Testis (tissue), 2 donors: ENCODE measurements at regions not wholly inside any gene's neighbourhood (a gene's known extent, or its start where the extent isn't known, plus 50 kb on each side); places are given as distances from the start of the nearest gene placed in this dataset.
A peak's percentile ranks its signal among the peaks of the same experiment; 100 is the strongest.

Experiments
- DNase-seq: peaks from one replicate; pipeline ENCODE4 v3.0.0-alpha.2; 2019
- H3K27ac ChIP-seq, 2 donors: fragments of 200-600 bp; sonication (generic); one replicate each; pipeline ENCODE4 v1.5.1; 2019
- H3K27me3 ChIP-seq: fragments of 200-600 bp; sonication (generic); one replicate; pipeline ENCODE4 v1.5.1; 2019
- H3K36me3 ChIP-seq: fragments of 200-600 bp; sonication (generic); one replicate; pipeline ENCODE4 v1.5.1; 2017; ENCODE audit warnings: low read depth; ENCODE audit errors: missing control alignments
- H3K4me1 ChIP-seq: fragments of 200-600 bp; sonication (generic); one replicate; pipeline ENCODE4 v1.5.1; 2019
- H3K4me3 ChIP-seq, 2 donors: fragments of 200-600 bp; sonication (generic); one replicate each; pipeline ENCODE4 v1.5.1; 2017 to 2019
- H3K9me3 ChIP-seq: fragments of 200-600 bp; sonication (generic); one replicate; pipeline ENCODE4 v1.5.1; 2017
- POLR2A ChIP-seq: fragments of 450-650 bp; IDR thresholded peaks from one replicate; pipeline ENCODE4 v1.6.1; 2017; ENCODE audit warnings: antibody characterized with exemption, mild to moderate bottlenecking, moderate library complexity
- WGBS, 2 donors: methylation state at CpG; one replicate each; pipeline ENCODE4 v1.1.5; 2018; 5-methylcytosine and 5-hydroxymethylcytosine counted together
- intact Hi-C: fragments of 100-400 bp; cut with DNase I; formaldehyde crosslinking; loops from one replicate; pipeline ENCODE4 v1.15.1; 2023; ENCODE audit warnings: low total_unique reads
- TF ChIP-seq, protein P1 (sequence below), 3 experiments: fragments of 450-650 bp in 2 of 3; fragments of 200-600 bp in 1 of 3; sonication (generic) in 1 of 3; IDR thresholded peaks; one replicate each; pipeline ENCODE4 v1.5.1; 2016 to 2019; ENCODE audit warnings: antibody characterized with exemption in 3 of 3, mild to moderate bottlenecking in 2 of 3, moderate library complexity in 1 of 3

DNA sequence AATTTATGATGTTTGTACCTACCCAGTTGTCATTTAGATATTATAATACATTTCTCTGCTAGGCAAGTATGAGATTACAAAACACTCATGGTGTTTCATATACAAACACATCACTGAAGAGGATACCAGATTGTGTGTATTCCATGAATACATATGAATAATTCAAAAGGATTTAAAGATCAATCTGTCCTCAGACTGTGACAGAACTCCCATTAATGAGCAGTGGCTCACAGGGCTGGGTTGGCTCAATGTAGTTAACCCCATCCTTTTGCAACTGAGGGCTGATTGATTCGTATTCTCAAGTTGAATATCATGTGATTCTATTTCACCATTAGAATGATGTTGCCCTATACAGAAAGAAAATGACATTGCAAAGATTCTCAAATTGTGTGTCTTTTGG is 79.6 kb upstream of the SPANXN2 start:
- no peak overlapping the region for H3K4me3 ChIP-seq
- intact Hi-C loops: no loop called here
- H3K4me1 ChIP-seq: no peaks in the 10 kb centered on the region
- WGBS, 2 donors: 86 to 94% methylated on average over 1 of the region's 1 CpG
- H3K27me3 ChIP-seq: no peaks in the 10 kb centered on the region
- DNase-seq: no peak
- no peaks in the 10 kb centered on the region for H3K9me3 ChIP-seq
- H3K27ac ChIP-seq: no peak overlapping the region
- no peaks in the 10 kb centered on the region for H3K36me3 ChIP-seq
- no peak for TF ChIP-seq POLR2A
- TF ChIP-seq, protein P1, sequence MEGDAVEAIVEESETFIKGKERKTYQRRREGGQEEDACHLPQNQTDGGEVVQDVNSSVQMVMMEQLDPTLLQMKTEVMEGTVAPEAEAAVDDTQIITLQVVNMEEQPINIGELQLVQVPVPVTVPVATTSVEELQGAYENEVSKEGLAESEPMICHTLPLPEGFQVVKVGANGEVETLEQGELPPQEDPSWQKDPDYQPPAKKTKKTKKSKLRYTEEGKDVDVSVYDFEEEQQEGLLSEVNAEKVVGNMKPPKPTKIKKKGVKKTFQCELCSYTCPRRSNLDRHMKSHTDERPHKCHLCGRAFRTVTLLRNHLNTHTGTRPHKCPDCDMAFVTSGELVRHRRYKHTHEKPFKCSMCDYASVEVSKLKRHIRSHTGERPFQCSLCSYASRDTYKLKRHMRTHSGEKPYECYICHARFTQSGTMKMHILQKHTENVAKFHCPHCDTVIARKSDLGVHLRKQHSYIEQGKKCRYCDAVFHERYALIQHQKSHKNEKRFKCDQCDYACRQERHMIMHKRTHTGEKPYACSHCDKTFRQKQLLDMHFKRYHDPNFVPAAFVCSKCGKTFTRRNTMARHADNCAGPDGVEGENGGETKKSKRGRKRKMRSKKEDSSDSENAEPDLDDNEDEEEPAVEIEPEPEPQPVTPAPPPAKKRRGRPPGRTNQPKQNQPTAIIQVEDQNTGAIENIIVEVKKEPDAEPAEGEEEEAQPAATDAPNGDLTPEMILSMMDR (IDR thresholded peaks at IDR 0.05): no peak

DNA sequence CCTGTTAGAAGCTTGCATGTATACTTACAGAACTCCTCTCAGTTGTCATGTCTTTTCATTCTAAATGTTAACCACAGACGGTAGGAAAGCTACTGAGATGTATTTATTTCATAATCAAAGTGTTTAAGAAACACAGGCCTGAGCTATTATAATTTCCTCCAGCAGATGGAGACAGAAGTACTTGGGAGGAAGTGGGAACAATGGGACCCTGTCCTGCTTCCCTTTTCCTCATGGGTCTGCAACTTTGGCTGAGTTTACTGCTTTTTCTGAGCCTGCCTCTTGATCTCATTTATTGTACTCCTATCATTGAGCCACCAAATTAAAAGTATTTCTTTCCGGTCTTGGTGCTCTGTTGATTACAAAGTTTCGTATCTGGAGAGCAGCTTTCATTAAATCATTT is 67.7 kb upstream of the SPANXN2 start:
- no peaks in the 10 kb centered on the region for H3K4me1 ChIP-seq
- peak; percentile 13 for DNase-seq
- H3K4me3 ChIP-seq: no peak overlapping the region
- 75 to 84% methylated on average over 3 of the region's 3 CpGs for WGBS, 2 donors
- H3K27ac ChIP-seq: no peak overlapping the region
- TF ChIP-seq, protein P1 (IDR thresholded peaks at IDR 0.05): peak in 1 of 3 experiments; percentile 22
- no peak for TF ChIP-seq POLR2A
- intact Hi-C loops: no loop called here
- no peaks in the 10 kb centered on the region for H3K36me3 ChIP-seq
- no peaks in the 10 kb centered on the region for H3K9me3 ChIP-seq
- H3K27me3 ChIP-seq: no peaks in the 10 kb centered on the region

DNA sequence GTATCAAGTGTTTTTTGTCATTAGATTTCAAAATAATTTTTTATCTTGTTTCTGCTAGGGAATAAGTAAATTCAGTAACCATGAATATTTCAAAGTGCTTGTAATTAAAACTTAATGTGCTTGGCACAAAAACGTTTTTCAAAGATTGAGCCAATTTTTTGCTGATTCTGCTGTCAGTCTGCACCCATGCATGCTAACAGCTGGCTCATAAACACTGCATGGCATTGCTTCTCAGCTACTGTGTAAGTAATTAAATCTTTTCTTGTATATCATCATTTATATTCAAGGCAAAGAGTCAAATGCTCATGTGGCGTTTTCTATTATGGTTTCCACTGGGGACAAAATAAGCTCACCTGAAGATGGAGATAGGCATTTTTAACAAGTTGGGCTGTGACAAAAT is 66.8 kb upstream of the SPANXN2 start:
- WGBS, 2 donors: 50 to 59% methylated on average over 2 of the region's 2 CpGs
- H3K4me3 ChIP-seq: no peak overlapping the region
- no peaks in the 10 kb centered on the region for H3K9me3 ChIP-seq
- TF ChIP-seq, protein P1 (IDR thresholded peaks at IDR 0.05): no peak
- no peak for TF ChIP-seq POLR2A
- no peak overlapping the region for H3K27ac ChIP-seq
- H3K27me3 ChIP-seq: no peaks in the 10 kb centered on the region
- no peak for DNase-seq
- no peaks in the 10 kb centered on the region for H3K4me1 ChIP-seq
- no peaks in the 10 kb centered on the region for H3K36me3 ChIP-seq
- intact Hi-C loops: no loop called here

DNA sequence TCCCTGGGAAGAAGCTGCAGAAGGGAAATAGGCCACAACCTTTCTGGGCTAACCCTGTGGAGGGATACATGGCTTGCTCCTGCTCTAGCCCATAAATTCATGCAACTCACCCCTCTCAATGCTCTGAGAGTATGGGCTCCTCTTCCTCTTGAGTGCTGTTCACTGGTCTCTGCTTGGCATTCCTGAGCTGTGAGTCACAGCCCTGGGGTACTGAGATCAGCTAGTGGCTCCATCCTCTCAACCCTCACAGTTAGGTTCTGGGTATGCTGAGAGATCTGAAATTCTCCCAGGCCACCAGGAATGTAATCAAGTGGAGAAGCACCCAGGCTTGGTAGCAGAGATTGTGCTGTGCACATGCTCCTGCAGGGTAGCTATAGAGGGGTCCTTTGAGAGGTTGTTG is 60.6 kb upstream of the SPANXN2 start:
- Histone ChIP-seq H3K27me3 (no peaks in the 10 kb centered on the region), H3K36me3 (no peaks in the 10 kb centered on the region), H3K4me3 (no peak overlapping the region), H3K4me1 (no peaks in the 10 kb centered on the region), H3K9me3 (no peaks in the 10 kb centered on the region), H3K27ac (no peak overlapping the region)
- TF ChIP-seq, protein P1 (IDR thresholded peaks at IDR 0.05): no peak
- no peak for TF ChIP-seq POLR2A
- no peak for DNase-seq
- intact Hi-C loops: no loop called here
